Ishikawa (cell line): ENCODE measurements at regions not wholly inside any gene's neighbourhood (a gene's known extent, or its start where the extent isn't known, plus 50 kb on each side); places are given as distances from the start of the nearest gene placed in this dataset.

Experiments
- CEBPB ChIP-seq: IDR thresholded peaks from 2 replicates; pipeline ENCODE4 v1.6.1; 2012
- CREB1 ChIP-seq: IDR thresholded peaks from 2 replicates; pipeline ENCODE4 v1.6.1; 2012; ENCODE audit warnings: low read depth
- EGR1 ChIP-seq: IDR thresholded peaks from 2 replicates; pipeline ENCODE4 v1.6.1; 2012
- EP300 ChIP-seq: IDR thresholded peaks from 2 replicates; pipeline ENCODE4 v1.6.1; 2012; ENCODE audit warnings: borderline replicate concordance
- FOXM1 ChIP-seq: IDR thresholded peaks from 2 replicates; pipeline ENCODE4 v1.6.1; 2012; ENCODE audit warnings: low read depth, borderline replicate concordance
- NFIC ChIP-seq: IDR thresholded peaks from 2 replicates; pipeline ENCODE4 v1.6.1; 2012
- RAD21 ChIP-seq: IDR thresholded peaks from 2 replicates; pipeline ENCODE4 v1.6.1; 2012; ENCODE audit warnings: low read depth
- TAF1 ChIP-seq: IDR thresholded peaks from 2 replicates; pipeline ENCODE4 v1.6.1; 2012; ENCODE audit warnings: low read depth, mild to moderate bottlenecking
- TCF12 ChIP-seq: IDR thresholded peaks from 2 replicates; pipeline ENCODE4 v1.6.1; 2012; ENCODE audit warnings: low read depth
- TEAD4 ChIP-seq: IDR thresholded peaks from 2 replicates; pipeline ENCODE4 v1.6.1; 2012
- YY1 ChIP-seq: IDR thresholded peaks from 2 replicates; pipeline ENCODE4 v1.6.1; 2012; ENCODE audit warnings: low read depth
- ZBTB7A ChIP-seq: IDR thresholded peaks from 2 replicates; pipeline ENCODE4 v1.6.1; 2012; ENCODE audit warnings: low read depth
- TF ChIP-seq, protein P1 (sequence below): IDR thresholded peaks from 2 replicates; pipeline ENCODE4 v1.6.1; 2012
- TF ChIP-seq, protein P2 (sequence below): IDR thresholded peaks from 2 replicates; pipeline ENCODE4 v1.6.1; 2012
- TF ChIP-seq, protein P3 (sequence below): IDR thresholded peaks from 2 replicates; pipeline ENCODE4 v1.6.1; 2012; ENCODE audit warnings: low read depth, mild to moderate bottlenecking

DNA sequence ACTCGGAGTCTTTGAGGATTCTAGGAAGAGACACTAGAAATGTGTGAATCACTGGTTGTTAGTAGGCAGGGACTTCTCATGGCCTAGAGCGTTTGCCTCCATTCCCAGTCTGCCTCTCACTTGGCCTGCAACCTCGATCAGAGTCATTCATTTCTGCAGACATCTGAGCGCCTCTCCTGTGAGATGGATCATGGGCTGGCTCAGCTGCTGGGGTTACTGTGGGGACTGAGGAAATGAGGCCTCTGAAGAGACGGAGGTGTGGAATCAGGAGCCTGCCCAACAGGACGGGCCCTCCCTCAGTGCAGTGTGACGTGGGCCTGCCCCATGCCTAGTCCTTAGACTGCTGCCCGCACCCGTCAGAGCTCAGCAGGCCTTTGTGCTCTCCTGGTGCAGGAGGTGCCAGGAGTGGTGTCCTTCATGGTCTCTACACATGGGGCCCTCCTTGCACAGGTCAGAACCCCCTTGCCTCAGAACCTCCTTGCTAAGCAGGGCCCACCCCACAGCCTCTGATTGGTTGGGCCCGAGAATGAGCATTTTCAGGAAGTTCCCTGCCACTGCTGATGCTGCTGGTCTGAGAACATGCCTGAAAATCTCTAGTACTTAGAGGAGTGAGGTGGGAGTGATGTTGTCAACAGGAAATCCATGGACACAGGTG, 99.4 kb downstream of the NPIPB11 start:
- TF ChIP-seq CEBPB (no peak), TAF1 (no peak), EP300 (no peak), TEAD4 (no peak), CREB1 (no peak), TCF12 (no peak), YY1 (no peak), ZBTB7A (no peak), FOXM1 (no peak), EGR1 (no peak), RAD21 (no peak), NFIC (no peak)
- TF ChIP-seq, protein P1, sequence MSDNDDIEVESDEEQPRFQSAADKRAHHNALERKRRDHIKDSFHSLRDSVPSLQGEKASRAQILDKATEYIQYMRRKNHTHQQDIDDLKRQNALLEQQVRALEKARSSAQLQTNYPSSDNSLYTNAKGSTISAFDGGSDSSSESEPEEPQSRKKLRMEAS: no peak
- TF ChIP-seq, protein P2, sequence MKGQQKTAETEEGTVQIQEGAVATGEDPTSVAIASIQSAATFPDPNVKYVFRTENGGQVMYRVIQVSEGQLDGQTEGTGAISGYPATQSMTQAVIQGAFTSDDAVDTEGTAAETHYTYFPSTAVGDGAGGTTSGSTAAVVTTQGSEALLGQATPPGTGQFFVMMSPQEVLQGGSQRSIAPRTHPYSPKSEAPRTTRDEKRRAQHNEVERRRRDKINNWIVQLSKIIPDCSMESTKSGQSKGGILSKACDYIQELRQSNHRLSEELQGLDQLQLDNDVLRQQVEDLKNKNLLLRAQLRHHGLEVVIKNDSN: no peak
- TF ChIP-seq, protein P3, sequence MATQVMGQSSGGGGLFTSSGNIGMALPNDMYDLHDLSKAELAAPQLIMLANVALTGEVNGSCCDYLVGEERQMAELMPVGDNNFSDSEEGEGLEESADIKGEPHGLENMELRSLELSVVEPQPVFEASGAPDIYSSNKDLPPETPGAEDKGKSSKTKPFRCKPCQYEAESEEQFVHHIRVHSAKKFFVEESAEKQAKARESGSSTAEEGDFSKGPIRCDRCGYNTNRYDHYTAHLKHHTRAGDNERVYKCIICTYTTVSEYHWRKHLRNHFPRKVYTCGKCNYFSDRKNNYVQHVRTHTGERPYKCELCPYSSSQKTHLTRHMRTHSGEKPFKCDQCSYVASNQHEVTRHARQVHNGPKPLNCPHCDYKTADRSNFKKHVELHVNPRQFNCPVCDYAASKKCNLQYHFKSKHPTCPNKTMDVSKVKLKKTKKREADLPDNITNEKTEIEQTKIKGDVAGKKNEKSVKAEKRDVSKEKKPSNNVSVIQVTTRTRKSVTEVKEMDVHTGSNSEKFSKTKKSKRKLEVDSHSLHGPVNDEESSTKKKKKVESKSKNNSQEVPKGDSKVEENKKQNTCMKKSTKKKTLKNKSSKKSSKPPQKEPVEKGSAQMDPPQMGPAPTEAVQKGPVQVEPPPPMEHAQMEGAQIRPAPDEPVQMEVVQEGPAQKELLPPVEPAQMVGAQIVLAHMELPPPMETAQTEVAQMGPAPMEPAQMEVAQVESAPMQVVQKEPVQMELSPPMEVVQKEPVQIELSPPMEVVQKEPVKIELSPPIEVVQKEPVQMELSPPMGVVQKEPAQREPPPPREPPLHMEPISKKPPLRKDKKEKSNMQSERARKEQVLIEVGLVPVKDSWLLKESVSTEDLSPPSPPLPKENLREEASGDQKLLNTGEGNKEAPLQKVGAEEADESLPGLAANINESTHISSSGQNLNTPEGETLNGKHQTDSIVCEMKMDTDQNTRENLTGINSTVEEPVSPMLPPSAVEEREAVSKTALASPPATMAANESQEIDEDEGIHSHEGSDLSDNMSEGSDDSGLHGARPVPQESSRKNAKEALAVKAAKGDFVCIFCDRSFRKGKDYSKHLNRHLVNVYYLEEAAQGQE: no peak

DNA sequence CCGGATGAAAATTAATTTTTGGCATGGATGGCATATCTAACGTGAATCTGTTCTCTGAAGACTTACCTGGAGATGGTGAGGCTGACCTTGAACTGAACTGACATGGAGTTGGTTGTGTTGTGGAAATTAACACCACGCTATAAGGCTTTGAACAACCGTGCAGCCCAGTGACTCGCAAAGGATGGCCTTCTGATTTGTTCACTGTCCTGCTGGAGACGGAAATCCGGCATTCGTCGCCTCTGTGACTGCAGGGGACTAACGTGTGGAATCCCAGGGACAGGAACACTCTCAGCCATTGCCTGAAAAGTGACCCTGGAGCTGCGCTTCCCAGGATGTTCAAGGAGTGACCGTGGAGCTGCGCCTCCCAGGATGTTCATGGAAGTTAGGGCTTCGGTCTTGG, 100.3 kb downstream of the NPIPB11 start:
- TF ChIP-seq, protein P3: no peak
- no peak for TF ChIP-seq EGR1
- no peak for TF ChIP-seq ZBTB7A
- no peak for TF ChIP-seq CEBPB
- no peak for TF ChIP-seq TCF12
- TF ChIP-seq TEAD4: no peak
- TF ChIP-seq CREB1: no peak
- TF ChIP-seq, protein P1: no peak

DNA sequence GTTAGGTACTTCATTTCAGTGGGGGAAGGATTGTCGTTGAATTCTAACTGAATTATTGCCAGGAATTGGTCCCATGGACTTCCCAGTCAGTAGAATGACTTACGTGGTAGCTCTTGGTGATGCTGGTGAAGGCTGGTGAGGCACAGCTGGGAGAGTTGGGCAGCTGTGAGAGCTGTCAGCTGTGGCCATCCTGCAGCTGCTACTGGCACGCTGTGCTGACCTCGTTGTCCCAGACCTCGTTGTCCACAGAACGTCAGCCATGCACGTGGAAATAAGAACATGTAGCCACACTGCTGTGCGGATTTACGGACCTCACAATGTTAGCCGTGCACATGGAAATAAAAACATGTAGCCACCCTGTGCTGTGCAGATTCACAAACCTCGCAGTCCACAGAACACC, 102.3 kb downstream of the NPIPB11 start:
- TF ChIP-seq YY1 (no peak), NFIC (no peak), CREB1 (no peak), TAF1 (no peak)
- TF ChIP-seq, protein P2: no peak
- TF ChIP-seq, protein P1: no peak

DNA sequence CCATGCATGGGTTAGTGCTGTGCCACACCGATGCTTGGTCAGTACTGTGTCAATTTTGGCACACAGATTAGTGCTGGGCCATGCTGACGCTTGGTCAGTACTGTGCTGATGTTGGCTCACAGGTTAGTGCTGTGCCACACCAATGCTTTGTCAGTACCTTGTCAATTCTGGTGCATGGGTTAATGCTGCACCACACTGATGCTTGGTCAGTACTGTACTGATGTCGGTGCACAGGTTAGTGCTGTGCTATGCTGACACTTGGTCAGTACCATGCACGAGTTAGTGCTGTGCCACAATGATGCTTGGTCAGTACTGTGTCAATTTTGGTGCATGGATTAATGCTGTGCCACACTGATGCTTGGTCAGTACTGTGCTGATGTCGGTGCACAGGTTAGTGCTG, 103.0 kb downstream of the NPIPB11 start:
- TF ChIP-seq, protein P1: no peak
- TF ChIP-seq, protein P2: no peak
- TF ChIP-seq TAF1 (no peak), RAD21 (no peak), TCF12 (no peak), CEBPB (no peak), CREB1 (no peak), NFIC (no peak), YY1 (no peak), ZBTB7A (no peak), EGR1 (no peak), TEAD4 (no peak), EP300 (no peak), FOXM1 (no peak)
- TF ChIP-seq, protein P3: no peak
